ENCODE measurements at regions not wholly inside any gene's neighbourhood (a gene's known extent, or its start where the extent isn't known, plus 50 kb on each side); places are given as distances from the start of the nearest gene placed in this dataset.
A peak's percentile ranks its signal among the peaks of the same experiment; 100 is the strongest.

DNA sequence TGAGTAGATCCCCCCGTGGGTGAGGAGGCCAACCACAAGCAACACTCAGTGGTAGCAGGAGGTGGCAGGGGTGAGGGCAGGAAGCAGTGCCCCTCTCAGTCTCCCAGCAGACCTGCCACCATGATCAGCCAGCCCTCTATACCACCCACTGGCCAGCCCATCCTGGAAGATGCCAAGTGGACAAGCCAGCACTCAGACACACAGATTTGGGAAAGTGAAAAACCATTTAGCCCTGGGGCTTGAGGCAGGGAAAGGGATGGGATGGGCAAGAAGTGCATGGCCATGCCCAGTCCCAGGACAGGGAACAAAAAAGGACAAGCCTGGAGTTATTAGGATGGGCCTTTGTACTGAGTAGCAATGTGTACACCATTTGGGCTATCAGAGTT, 76.9 kb downstream of the HFE start:
- Histone ChIP-seq H3K27ac (no peak overlapping the region), H3K4me2 (no peak overlapping the region), H3K4me1 (peaks cover 21% of the 10 kb centered on the region; the same call in 2 of the 3 replicates), H3K9me3 (no peaks in the 10 kb centered on the region), H3K4me3 (no peak overlapping the region)
- whole genome bisulfite sequencing (ENCODE audit: missing lambda C conversion rate), result 33% methylated on average over 1 of the region's 1 CpG
- no peak for TF ChIP-seq ESRRA (IDR thresholded peaks at IDR 0.05; ENCODE audit: borderline replicate concordance, low read length)
- TF ChIP-seq BCL3 (IDR thresholded peaks at IDR 0.05), result no peak
- TF ChIP-seq NR3C1 (IDR thresholded peaks at IDR 0.05), result no peak
- TF ChIP-seq MAZ (IDR thresholded peaks at IDR 0.05; ENCODE audit: borderline replicate concordance, low read depth, low read length), result no peak
- TF ChIP-seq MAFK (IDR thresholded peaks at IDR 0.05; ENCODE audit: partially characterized antibody), result no peak
- no peak for TF ChIP-seq EP300 (IDR thresholded peaks at IDR 0.05)
- no peak for TF ChIP-seq TFCP2L1 (CRISPR knock-in tag; IDR thresholded peaks at IDR 0.05)
- no peak for TF ChIP-seq NFE2L2 (conservative IDR thresholded peaks at IDR 0.05; ENCODE audit: low read length)
- no peak for TF ChIP-seq SMC3 (IDR thresholded peaks at IDR 0.05)
- no peak for TF ChIP-seq ZNF302 (CRISPR knock-in tag; IDR thresholded peaks at IDR 0.05)
- TF ChIP-seq CBX8 (IDR thresholded peaks at IDR 0.05), result no peak
- TF ChIP-seq, protein P1, sequence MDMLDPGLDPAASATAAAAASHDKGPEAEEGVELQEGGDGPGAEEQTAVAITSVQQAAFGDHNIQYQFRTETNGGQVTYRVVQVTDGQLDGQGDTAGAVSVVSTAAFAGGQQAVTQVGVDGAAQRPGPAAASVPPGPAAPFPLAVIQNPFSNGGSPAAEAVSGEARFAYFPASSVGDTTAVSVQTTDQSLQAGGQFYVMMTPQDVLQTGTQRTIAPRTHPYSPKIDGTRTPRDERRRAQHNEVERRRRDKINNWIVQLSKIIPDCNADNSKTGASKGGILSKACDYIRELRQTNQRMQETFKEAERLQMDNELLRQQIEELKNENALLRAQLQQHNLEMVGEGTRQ (IDR thresholded peaks at IDR 0.05), result no peak
- TF ChIP-seq ZFP36 (IDR thresholded peaks at IDR 0.05; ENCODE audit: borderline replicate concordance, partially characterized antibody), result no peak
- TF ChIP-seq CHD2 (IDR thresholded peaks at IDR 0.05; ENCODE audit: low read length, partially characterized antibody), result no peak
- ATAC-seq, result no peak
- no peak for DNase-seq (ENCODE audit: low read depth in 1 of 2, low spot score in 1 of 2)
- ChIA-PET POLR2A (interaction anchor here (1.5 to 1.6 kb wide), 3 partner anchors 25 to 41 kb away, joined by 3 read pairs; a partner anchor contains a TSS), CTCF (interaction anchor here (1.1 to 1.2 kb wide), 2 partner anchors 24 to 138 kb away, joined by 3 read pairs; a partner anchor contains a TSS)
- no peak for FAIRE-seq

GRCh38 chr6:26165261-26165790, 78.1 kb downstream of the HFE start:
- DNase-seq (ENCODE audit: low read depth in 1 of 2, low spot score in 1 of 2), result no peak
- no peak for TF ChIP-seq ZSCAN20 (CRISPR knock-in tag; IDR thresholded peaks at IDR 0.05)
- TF ChIP-seq GATA3 (IDR thresholded peaks at IDR 0.05; ENCODE audit: borderline replicate concordance), result no peak
- TF ChIP-seq CHD4 (IDR thresholded peaks at IDR 0.05; ENCODE audit: borderline replicate concordance), result no peak
- TF ChIP-seq MAZ (IDR thresholded peaks at IDR 0.05; ENCODE audit: borderline replicate concordance, low read depth, low read length), result no peak
- TF ChIP-seq, protein P2, sequence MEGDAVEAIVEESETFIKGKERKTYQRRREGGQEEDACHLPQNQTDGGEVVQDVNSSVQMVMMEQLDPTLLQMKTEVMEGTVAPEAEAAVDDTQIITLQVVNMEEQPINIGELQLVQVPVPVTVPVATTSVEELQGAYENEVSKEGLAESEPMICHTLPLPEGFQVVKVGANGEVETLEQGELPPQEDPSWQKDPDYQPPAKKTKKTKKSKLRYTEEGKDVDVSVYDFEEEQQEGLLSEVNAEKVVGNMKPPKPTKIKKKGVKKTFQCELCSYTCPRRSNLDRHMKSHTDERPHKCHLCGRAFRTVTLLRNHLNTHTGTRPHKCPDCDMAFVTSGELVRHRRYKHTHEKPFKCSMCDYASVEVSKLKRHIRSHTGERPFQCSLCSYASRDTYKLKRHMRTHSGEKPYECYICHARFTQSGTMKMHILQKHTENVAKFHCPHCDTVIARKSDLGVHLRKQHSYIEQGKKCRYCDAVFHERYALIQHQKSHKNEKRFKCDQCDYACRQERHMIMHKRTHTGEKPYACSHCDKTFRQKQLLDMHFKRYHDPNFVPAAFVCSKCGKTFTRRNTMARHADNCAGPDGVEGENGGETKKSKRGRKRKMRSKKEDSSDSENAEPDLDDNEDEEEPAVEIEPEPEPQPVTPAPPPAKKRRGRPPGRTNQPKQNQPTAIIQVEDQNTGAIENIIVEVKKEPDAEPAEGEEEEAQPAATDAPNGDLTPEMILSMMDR (IDR thresholded peaks at IDR 0.05), result no peak
- TF ChIP-seq JUNB (IDR thresholded peaks at IDR 0.05), result no peak
- TF ChIP-seq, protein P3, sequence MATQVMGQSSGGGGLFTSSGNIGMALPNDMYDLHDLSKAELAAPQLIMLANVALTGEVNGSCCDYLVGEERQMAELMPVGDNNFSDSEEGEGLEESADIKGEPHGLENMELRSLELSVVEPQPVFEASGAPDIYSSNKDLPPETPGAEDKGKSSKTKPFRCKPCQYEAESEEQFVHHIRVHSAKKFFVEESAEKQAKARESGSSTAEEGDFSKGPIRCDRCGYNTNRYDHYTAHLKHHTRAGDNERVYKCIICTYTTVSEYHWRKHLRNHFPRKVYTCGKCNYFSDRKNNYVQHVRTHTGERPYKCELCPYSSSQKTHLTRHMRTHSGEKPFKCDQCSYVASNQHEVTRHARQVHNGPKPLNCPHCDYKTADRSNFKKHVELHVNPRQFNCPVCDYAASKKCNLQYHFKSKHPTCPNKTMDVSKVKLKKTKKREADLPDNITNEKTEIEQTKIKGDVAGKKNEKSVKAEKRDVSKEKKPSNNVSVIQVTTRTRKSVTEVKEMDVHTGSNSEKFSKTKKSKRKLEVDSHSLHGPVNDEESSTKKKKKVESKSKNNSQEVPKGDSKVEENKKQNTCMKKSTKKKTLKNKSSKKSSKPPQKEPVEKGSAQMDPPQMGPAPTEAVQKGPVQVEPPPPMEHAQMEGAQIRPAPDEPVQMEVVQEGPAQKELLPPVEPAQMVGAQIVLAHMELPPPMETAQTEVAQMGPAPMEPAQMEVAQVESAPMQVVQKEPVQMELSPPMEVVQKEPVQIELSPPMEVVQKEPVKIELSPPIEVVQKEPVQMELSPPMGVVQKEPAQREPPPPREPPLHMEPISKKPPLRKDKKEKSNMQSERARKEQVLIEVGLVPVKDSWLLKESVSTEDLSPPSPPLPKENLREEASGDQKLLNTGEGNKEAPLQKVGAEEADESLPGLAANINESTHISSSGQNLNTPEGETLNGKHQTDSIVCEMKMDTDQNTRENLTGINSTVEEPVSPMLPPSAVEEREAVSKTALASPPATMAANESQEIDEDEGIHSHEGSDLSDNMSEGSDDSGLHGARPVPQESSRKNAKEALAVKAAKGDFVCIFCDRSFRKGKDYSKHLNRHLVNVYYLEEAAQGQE (IDR thresholded peaks at IDR 0.05), result no peak
- TF ChIP-seq FOXS1 (CRISPR knock-in tag; IDR thresholded peaks at IDR 0.05), result no peak
- no peak for TF ChIP-seq HEYL (CRISPR knock-in tag; IDR thresholded peaks at IDR 0.05)
- TF ChIP-seq MAX (IDR thresholded peaks at IDR 0.05), result no peak
- no peak for TF ChIP-seq TP53 (CRISPR knock-in tag; IDR thresholded peaks at IDR 0.05)
- TF ChIP-seq EHF (CRISPR knock-in tag; IDR thresholded peaks at IDR 0.05), result no peak
- TF ChIP-seq SREBF2 (IDR thresholded peaks at IDR 0.05), result no peak
- no peak for TF ChIP-seq RFX5 (IDR thresholded peaks at IDR 0.05)
- no peak overlapping the region for H3K4me3 ChIP-seq
- peak in 1 of 2 experiments; percentile 41; a peak in 1 of 6 replicates for ATAC-seq
- H3K9me3 ChIP-seq, result no peaks in the 10 kb centered on the region
- POLR2A ChIA-PET, result no interaction called here
- H3K4me1 ChIP-seq, result peaks cover 24% of the 10 kb centered on the region; the same call in 2 of the 3 replicates
- CTCF ChIA-PET, result no interaction called here
- no peak overlapping the region for H3K27ac ChIP-seq
- H3K4me2 ChIP-seq, result no peak overlapping the region
- WGBS (ENCODE audit: missing lambda C conversion rate), result 82% methylated on average over 6 of the region's 6 CpGs
- FAIRE-seq, result no peak

Data from A549 (cell line).